ENCODE measurements at regions not wholly inside any gene's neighbourhood (a gene's known extent, or its start where the extent isn't known, plus 50 kb on each side); places are given as distances from the start of the nearest gene placed in this dataset.

- intact Hi-C loops (cut with micrococcal nuclease; ENCODE audit: unreplicated experiment), result no loop called here
- DNase-seq (ENCODE audit: low read depth, low spot score), result no peak
- TF ChIP-seq, protein P1, sequence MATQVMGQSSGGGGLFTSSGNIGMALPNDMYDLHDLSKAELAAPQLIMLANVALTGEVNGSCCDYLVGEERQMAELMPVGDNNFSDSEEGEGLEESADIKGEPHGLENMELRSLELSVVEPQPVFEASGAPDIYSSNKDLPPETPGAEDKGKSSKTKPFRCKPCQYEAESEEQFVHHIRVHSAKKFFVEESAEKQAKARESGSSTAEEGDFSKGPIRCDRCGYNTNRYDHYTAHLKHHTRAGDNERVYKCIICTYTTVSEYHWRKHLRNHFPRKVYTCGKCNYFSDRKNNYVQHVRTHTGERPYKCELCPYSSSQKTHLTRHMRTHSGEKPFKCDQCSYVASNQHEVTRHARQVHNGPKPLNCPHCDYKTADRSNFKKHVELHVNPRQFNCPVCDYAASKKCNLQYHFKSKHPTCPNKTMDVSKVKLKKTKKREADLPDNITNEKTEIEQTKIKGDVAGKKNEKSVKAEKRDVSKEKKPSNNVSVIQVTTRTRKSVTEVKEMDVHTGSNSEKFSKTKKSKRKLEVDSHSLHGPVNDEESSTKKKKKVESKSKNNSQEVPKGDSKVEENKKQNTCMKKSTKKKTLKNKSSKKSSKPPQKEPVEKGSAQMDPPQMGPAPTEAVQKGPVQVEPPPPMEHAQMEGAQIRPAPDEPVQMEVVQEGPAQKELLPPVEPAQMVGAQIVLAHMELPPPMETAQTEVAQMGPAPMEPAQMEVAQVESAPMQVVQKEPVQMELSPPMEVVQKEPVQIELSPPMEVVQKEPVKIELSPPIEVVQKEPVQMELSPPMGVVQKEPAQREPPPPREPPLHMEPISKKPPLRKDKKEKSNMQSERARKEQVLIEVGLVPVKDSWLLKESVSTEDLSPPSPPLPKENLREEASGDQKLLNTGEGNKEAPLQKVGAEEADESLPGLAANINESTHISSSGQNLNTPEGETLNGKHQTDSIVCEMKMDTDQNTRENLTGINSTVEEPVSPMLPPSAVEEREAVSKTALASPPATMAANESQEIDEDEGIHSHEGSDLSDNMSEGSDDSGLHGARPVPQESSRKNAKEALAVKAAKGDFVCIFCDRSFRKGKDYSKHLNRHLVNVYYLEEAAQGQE (IDR thresholded peaks at IDR 0.05; ENCODE audit: insufficient read depth in 1 of 2, low read depth in 2 of 2, low read length in 1 of 2), result no peak
- no peak for TF ChIP-seq POLR2AphosphoS5 (IDR thresholded peaks at IDR 0.05; ENCODE audit: low read depth, low read length)
- TF ChIP-seq, protein P2, sequence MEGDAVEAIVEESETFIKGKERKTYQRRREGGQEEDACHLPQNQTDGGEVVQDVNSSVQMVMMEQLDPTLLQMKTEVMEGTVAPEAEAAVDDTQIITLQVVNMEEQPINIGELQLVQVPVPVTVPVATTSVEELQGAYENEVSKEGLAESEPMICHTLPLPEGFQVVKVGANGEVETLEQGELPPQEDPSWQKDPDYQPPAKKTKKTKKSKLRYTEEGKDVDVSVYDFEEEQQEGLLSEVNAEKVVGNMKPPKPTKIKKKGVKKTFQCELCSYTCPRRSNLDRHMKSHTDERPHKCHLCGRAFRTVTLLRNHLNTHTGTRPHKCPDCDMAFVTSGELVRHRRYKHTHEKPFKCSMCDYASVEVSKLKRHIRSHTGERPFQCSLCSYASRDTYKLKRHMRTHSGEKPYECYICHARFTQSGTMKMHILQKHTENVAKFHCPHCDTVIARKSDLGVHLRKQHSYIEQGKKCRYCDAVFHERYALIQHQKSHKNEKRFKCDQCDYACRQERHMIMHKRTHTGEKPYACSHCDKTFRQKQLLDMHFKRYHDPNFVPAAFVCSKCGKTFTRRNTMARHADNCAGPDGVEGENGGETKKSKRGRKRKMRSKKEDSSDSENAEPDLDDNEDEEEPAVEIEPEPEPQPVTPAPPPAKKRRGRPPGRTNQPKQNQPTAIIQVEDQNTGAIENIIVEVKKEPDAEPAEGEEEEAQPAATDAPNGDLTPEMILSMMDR (IDR thresholded peaks at IDR 0.05), result no peak
- no peak for TF ChIP-seq TCF7L2 (IDR thresholded peaks at IDR 0.05; ENCODE audit: low read depth, low read length)
- TF ChIP-seq SIN3A (IDR thresholded peaks at IDR 0.05; ENCODE audit: borderline replicate concordance, insufficient read depth, low read depth, low read length), result no peak
Observed at GRCh38 chr2:145383961-145384360, 864.0 kb upstream of the ZEB2 start.

GRCh38 chr2:145380436-145381017 is 860.6 kb upstream of the ZEB2 start:
- ATAC-seq (no peak), DNase-seq (ENCODE audit: low read depth, low spot score) (no peak)
- BruUV-seq (replicated peaks), result no TSS peak
- intact Hi-C loops (cut with micrococcal nuclease; ENCODE audit: unreplicated experiment), result no loop called here
- no peaks in the 10 kb centered on the region for H3K9me3 ChIP-seq (ENCODE audit: control insufficient read depth, insufficient read depth, low read depth, low read length)
- POLR2A ChIA-PET, result no interaction called here
- H3K4me3 ChIP-seq (ENCODE audit: low read depth in 2 of 2, low read length in 2 of 2), result no peak overlapping the region
- no peaks in the 10 kb centered on the region for H3K27me3 ChIP-seq (ENCODE audit: control insufficient read depth, insufficient read depth, low read length)
- CTCF ChIA-PET, result no interaction called here
- TF ChIP-seq POLR2AphosphoS5 (IDR thresholded peaks at IDR 0.05; ENCODE audit: low read depth, low read length) (no peak), SIN3A (IDR thresholded peaks at IDR 0.05; ENCODE audit: borderline replicate concordance, insufficient read depth, low read depth, low read length) (no peak), TCF7L2 (IDR thresholded peaks at IDR 0.05; ENCODE audit: low read depth, low read length) (no peak)
- TF ChIP-seq, protein P2 (IDR thresholded peaks at IDR 0.05), result no peak
- TF ChIP-seq, protein P1 (IDR thresholded peaks at IDR 0.05; ENCODE audit: insufficient read depth in 1 of 2, low read depth in 2 of 2, low read length in 1 of 2), result no peak
- no peaks in the 10 kb centered on the region for H3K4me1 ChIP-seq (ENCODE audit: control insufficient read depth, insufficient read depth, low read length)
- no peak overlapping the region for H3K27ac ChIP-seq (ENCODE audit: low read length)
- H3K36me3 ChIP-seq (ENCODE audit: control insufficient read depth, insufficient read depth, low read length), result no peaks in the 10 kb centered on the region
- in situ Hi-C loops (cut with HindIII; ENCODE audit: low pct_unique_long_range_greater_than_20kb, low sequenced_read_pairs), result no loop called here

More at GRCh38 chr2:145383961-145384360, 864.0 kb upstream of the ZEB2 start:
- H3K4me3 ChIP-seq (ENCODE audit: low read depth in 2 of 2, low read length in 2 of 2), result no peak overlapping the region
- in situ Hi-C loops (cut with HindIII; ENCODE audit: low pct_unique_long_range_greater_than_20kb, low sequenced_read_pairs), result no loop called here
- no peaks in the 10 kb centered on the region for H3K4me1 ChIP-seq (ENCODE audit: control insufficient read depth, insufficient read depth, low read length)
- ChIA-PET POLR2A (no interaction called here), CTCF (no interaction called here)
- no TSS peak for BruUV-seq (replicated peaks)
- no peak for ATAC-seq
- no peaks in the 10 kb centered on the region for H3K36me3 ChIP-seq (ENCODE audit: control insufficient read depth, insufficient read depth, low read length)
- H3K9me3 ChIP-seq (ENCODE audit: control insufficient read depth, insufficient read depth, low read depth, low read length), result no peaks in the 10 kb centered on the region
- no peaks in the 10 kb centered on the region for H3K27me3 ChIP-seq (ENCODE audit: control insufficient read depth, insufficient read depth, low read length)
- H3K27ac ChIP-seq (ENCODE audit: low read length), result no peak overlapping the region
